ENCODE measurements at regions not wholly inside any gene's neighbourhood (a gene's known extent, or its start where the extent isn't known, plus 50 kb on each side); places are given as distances from the start of the nearest gene placed in this dataset.

GRCh38 chr9:88784960-88785359 lies 206.3 kb upstream of the S1PR3 start:
- TF ChIP-seq CTCF (IDR thresholded peaks at IDR 0.05) = no peak
- no peak for TF ChIP-seq POLR2A (IDR thresholded peaks at IDR 0.05)
- no peak for TF ChIP-seq EP300 (IDR thresholded peaks at IDR 0.05)
- no peak for TF ChIP-seq POLR2AphosphoS5 (IDR thresholded peaks at IDR 0.05)

Measured in gastroesophageal sphincter (tissue), 3 donors.